ENCODE measurements at regions not wholly inside any gene's neighbourhood (a gene's known extent, or its start where the extent isn't known, plus 50 kb on each side); places are given as distances from the start of the nearest gene placed in this dataset.

DNA sequence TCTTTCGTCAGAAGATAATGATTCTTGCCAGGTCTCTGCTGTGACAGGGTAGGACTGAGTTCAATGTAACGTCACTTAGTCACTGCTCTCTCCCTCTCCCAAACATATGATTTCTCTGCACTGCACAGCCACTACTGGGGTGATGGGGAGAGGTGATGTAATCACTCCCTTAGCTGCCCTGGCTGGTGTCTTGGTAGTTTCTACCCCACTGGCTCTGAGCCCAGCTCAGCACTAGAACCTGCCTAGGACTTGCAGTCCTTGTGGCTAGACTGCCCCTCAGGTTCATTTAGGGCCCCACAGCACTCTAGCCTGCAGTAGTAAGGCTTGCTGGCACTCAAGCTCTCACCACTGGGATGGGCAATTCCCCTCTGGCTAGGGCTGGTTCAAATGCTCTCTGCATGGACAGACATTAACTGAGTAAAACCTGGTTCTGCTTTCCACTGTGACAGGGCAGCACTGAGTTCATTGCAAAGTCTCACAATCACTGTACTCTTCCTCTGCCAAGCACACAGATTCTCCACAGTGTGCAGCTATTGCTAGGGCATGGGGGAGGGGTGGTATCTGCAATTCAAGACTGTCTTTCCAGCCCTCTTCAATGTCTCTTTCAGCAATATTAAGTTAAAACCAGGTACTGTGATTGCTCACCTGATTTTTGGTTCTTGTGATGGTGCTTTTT, 571.4 kb upstream of the FAT3 start:
- DNase-seq: no peak
- Histone ChIP-seq H3K9me3 (no peaks in the 10 kb centered on the region), H3K36me3 (no peaks in the 10 kb centered on the region), H3K27me3 (no peaks in the 10 kb centered on the region), H3K4me3 (no peak overlapping the region)

GRCh38 chr11:91650802-91651201, 573.8 kb upstream of the FAT3 start:
- H3K27me3 ChIP-seq: no peaks in the 10 kb centered on the region
- H3K4me3 ChIP-seq: no peak overlapping the region
- H3K36me3 ChIP-seq: no peaks in the 10 kb centered on the region
- DNase-seq: no peak
- no peaks in the 10 kb centered on the region for H3K9me3 ChIP-seq

DNA sequence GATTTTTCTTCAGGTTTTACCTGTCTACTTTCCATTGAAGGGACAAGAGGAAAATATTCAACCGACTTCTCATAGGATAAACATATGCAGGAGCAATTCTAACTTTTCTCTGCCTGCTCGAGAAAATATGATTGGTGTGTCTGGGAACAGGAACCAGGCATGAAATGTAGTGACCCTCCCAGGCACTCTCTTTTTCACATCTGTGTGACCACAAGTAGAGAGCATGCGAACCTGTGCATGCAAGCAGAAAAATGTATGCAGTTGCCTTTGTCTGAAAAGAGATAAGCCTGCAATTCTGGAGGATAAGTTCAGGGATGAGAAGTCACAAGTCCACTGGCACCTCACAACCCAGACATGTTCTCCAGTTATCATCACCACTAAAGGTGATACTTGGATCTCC, 583.5 kb upstream of the FAT3 start:
- H3K36me3 ChIP-seq: no peaks in the 10 kb centered on the region
- no peak for DNase-seq

DNA sequence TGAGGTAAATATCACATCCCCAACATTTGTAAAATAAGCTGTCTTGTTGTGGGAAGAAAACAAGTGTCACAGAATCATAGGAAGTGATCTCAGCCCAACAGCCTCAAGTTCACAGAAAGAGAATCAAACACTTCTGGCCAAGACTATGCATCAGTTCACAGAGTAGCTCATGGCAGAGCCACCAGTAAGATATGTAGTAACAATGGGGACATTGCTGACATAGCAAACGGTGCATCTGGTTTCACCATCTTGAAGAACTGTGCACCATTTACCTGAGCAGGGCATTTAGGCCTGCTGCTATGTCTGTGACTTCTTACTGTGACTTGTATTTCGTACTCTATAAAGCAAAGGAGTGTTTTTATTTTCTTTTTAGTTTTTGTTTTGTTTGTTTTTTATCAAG, 585.3 kb upstream of the FAT3 start:
- Histone ChIP-seq H3K36me3 (no peaks in the 10 kb centered on the region), H3K9me3 (no peaks in the 10 kb centered on the region), H3K4me3 (no peak overlapping the region), H3K27me3 (no peaks in the 10 kb centered on the region)
- DNase-seq: no peak

More for the DNA sequence above, 583.5 kb upstream of the FAT3 start:
- H3K27me3 ChIP-seq: no peaks in the 10 kb centered on the region
- H3K9me3 ChIP-seq: no peaks in the 10 kb centered on the region
- no peak overlapping the region for H3K4me3 ChIP-seq

GRCh38 chr11:91630916-91631673, 593.5 kb upstream of the FAT3 start:
- no peaks in the 10 kb centered on the region for H3K27me3 ChIP-seq
- H3K9me3 ChIP-seq: no peaks in the 10 kb centered on the region
- no peak for DNase-seq
- no peak overlapping the region for H3K4me3 ChIP-seq
- no peaks in the 10 kb centered on the region for H3K36me3 ChIP-seq

DNA sequence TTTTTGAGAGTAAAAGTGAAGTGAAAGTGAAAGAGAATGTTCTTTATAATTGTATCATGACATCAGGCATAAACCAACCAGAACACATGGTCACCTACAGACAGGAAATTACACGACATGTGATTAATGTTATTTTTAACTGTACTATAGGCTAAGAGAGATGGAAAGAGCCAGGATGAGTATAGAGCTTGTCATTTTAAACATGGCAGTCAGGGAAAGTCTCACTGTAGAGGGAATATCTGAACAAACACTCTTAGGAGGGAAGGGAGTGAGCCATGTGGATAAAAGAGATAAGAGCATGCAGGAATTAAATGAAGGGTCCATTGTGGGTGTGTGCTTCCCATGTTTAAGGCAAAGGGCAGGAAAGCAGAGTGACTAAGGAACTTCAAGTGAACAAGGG, 599.1 kb upstream of the FAT3 start:
- Histone ChIP-seq H3K36me3 (no peaks in the 10 kb centered on the region), H3K9me3 (no peaks in the 10 kb centered on the region), H3K4me3 (no peak overlapping the region), H3K27me3 (no peaks in the 10 kb centered on the region)
- no peak for DNase-seq

DNA sequence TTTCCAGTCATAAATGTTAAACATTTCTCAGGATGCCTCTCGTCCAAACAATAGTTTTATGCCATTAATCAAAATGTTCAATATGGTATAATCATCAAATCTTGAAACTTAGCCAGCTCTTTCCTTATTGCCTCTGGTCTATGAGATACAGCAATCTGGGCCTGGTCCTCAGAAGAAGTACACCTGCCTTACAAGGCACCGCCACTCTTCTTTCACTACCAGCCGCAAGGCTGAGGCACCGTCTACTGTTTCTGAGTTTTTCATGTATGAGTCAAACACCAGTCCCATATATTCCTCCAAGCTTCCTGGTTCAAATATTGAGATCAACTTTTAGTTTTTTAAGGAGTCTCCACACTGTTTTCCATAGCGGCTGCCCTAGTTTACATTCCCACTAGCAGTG, 600.6 kb upstream of the FAT3 start:
- DNase-seq: no peak
- Histone ChIP-seq H3K9me3 (no peaks in the 10 kb centered on the region), H3K27me3 (no peaks in the 10 kb centered on the region), H3K36me3 (no peaks in the 10 kb centered on the region), H3K4me3 (no peak overlapping the region)

DNA sequence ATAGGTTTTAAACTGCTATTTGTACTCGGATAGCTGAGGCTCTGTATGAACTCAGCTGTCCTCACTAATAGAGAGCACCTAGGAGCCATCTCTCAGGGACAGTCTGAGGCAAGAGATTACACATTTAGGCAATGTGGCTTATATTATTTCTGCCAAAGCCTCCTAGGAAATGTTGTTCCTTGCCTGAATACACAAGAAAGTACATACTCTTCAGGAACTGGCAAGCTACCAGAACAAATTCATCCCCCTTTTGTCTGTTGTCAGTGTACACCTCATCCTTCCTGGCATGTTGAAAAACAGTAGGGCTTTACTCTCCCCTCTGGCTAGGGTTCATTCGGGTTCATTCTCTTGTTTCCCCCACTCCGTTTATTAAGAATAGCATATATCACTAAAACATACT, 615.9 kb upstream of the FAT3 start:
- H3K9me3 ChIP-seq: no peaks in the 10 kb centered on the region
- no peaks in the 10 kb centered on the region for H3K36me3 ChIP-seq
- DNase-seq: no peak
- no peak overlapping the region for H3K4me3 ChIP-seq
- no peaks in the 10 kb centered on the region for H3K27me3 ChIP-seq

DNA sequence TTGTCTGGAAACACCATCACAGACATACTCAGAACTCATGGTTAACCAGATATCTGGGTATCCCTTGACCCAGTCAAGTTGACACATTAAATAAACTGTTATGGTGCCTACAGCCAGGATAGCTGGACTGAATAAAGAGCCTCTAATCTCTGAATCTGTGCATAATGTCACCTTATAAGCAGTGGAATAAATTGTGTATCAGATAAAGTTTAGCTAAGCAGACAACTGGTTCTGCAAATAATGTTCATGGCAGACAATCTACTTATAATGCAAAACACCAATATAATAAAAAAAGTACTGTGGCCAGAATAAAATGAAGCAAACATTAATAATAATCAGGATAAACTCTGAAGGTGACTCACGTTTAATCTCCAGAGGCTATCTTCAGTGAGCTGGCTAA, 628.5 kb upstream of the FAT3 start:
- H3K36me3 ChIP-seq: no peaks in the 10 kb centered on the region
- no peaks in the 10 kb centered on the region for H3K27me3 ChIP-seq
- no peak overlapping the region for H3K4me3 ChIP-seq
- H3K9me3 ChIP-seq: no peaks in the 10 kb centered on the region
- no peak for DNase-seq

- DNase-seq: no peak
- no peaks in the 10 kb centered on the region for H3K9me3 ChIP-seq
- H3K36me3 ChIP-seq: no peaks in the 10 kb centered on the region
- H3K27me3 ChIP-seq: no peaks in the 10 kb centered on the region
- H3K4me3 ChIP-seq: no peak overlapping the region
Observed at GRCh38 chr11:91591021-91591420, 633.6 kb upstream of the FAT3 start.

DNA sequence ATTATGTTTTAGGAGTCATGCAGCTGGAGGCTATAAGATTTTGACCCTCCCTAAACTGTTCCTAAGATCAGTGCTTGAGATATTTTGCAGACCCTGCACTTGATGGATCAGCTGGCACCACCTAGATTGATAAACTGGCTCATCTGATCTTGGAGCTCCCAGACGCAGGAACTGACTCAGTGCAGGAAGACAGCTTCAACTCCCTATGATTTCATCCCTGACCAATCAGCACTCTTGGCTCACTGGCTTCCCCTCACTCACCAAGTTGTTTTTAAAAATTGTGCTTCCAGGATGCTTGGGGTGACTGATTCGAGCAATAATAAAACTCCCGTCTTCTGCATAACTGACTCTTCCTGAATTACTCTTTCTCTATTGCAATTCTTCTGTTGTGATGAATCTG, 637.5 kb upstream of the FAT3 start:
- Histone ChIP-seq H3K36me3 (no peaks in the 10 kb centered on the region), H3K9me3 (no peaks in the 10 kb centered on the region), H3K4me3 (no peak overlapping the region), H3K27me3 (no peaks in the 10 kb centered on the region)
- no peak for DNase-seq

- H3K27me3 ChIP-seq: no peaks in the 10 kb centered on the region
- no peaks in the 10 kb centered on the region for H3K36me3 ChIP-seq
- H3K9me3 ChIP-seq: no peaks in the 10 kb centered on the region
- no peak overlapping the region for H3K4me3 ChIP-seq
- DNase-seq: no peak
Observed at GRCh38 chr11:91585035-91585801, 639.4 kb upstream of the FAT3 start.

DNA sequence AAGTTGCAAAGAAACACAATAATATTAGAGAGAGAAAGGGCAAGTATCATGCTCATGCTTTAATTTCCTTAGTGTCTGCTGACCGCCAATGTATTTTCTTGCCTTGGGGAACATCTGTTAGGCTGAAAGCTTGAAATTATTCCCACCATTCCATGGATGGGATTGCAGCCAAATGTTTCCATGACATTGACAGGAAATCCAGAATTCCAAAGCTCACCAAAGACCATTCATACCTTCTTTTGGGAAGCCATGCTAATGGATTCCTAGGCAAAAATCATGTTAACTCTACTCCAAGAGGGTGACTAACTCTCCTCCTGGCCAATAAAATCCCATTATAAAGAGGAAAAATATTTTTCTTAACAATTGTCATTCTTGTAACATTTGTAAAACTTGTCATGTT, 661.4 kb upstream of the FAT3 start:
- Histone ChIP-seq H3K27me3 (no peaks in the 10 kb centered on the region), H3K36me3 (no peaks in the 10 kb centered on the region), H3K9me3 (no peaks in the 10 kb centered on the region), H3K4me3 (no peak overlapping the region)
- no peak for DNase-seq

DNA sequence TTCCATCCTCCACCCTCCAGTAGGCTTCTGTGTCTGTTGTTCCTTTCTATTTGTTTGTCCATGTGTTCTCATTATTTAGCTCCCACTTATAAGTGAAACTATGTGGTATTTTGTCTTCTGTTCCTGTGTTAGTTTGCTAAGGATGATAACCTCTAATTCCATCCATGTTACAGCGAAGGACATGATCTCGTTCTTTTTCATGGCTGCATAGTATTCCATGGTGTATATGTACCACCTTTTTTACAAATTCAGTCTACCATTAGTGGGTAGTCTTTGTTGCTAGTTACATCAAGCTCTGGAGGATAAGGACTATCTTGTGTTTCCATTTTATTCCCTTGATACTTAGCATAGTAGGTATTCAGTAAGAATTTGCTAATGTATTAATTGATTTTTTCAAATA, 664.2 kb upstream of the FAT3 start:
- DNase-seq: no peak
- Histone ChIP-seq H3K9me3 (no peaks in the 10 kb centered on the region), H3K27me3 (no peaks in the 10 kb centered on the region), H3K36me3 (no peaks in the 10 kb centered on the region), H3K4me3 (no peak overlapping the region)

- Histone ChIP-seq H3K36me3 (no peaks in the 10 kb centered on the region), H3K4me3 (no peak overlapping the region), H3K9me3 (no peaks in the 10 kb centered on the region), H3K27me3 (no peaks in the 10 kb centered on the region)
- no peak for DNase-seq
Observed at GRCh38 chr11:91538065-91538464, 686.6 kb upstream of the FAT3 start.

DNA sequence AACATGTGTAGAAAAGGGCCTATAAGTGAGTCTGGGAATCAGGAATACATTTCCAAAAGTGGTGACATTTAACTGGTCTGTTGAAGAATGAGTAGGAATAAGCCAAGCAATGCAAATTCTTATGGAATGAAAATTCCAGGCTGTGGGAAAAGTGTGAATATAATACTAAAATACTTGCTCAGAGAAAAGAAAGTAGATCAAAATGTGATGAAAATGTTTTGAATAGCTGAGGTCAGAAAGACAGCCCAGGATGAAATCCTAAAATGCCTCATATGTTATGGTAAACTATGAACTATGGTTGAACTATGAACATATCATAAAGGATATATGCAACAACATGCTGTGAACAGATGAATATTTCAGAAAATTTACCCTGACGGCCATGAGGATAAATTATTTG, 688.3 kb upstream of the FAT3 start:
- no peak overlapping the region for H3K4me3 ChIP-seq
- H3K9me3 ChIP-seq: no peaks in the 10 kb centered on the region
- H3K36me3 ChIP-seq: no peaks in the 10 kb centered on the region
- DNase-seq: no peak
- no peaks in the 10 kb centered on the region for H3K27me3 ChIP-seq

DNA sequence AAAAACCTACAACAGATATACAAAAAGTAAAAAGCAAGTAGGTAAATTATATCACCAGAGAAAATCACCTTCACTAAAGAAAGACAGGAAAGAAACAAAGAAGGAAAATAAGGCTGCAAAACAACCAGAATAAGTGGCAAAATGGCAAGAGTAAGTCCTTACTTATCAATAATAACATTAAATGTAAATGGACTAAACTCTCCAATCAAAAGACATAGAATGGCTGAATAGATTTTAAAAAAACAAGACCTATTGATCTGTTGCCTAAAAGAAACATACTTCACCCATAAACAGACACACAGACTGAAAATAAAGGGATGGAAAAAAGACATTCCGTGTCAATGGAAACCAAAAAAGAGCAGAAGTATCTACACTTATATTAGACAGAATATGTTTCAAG, 695.7 kb upstream of the FAT3 start:
- no peaks in the 10 kb centered on the region for H3K36me3 ChIP-seq
- no peak overlapping the region for H3K4me3 ChIP-seq
- H3K27me3 ChIP-seq: no peaks in the 10 kb centered on the region
- no peaks in the 10 kb centered on the region; the same call in 1 of the 2 replicates for H3K9me3 ChIP-seq
- DNase-seq: no peak
